ENCODE measurements at regions not wholly inside any gene's neighbourhood (a gene's known extent, or its start where the extent isn't known, plus 50 kb on each side); places are given as distances from the start of the nearest gene placed in this dataset.

DNA sequence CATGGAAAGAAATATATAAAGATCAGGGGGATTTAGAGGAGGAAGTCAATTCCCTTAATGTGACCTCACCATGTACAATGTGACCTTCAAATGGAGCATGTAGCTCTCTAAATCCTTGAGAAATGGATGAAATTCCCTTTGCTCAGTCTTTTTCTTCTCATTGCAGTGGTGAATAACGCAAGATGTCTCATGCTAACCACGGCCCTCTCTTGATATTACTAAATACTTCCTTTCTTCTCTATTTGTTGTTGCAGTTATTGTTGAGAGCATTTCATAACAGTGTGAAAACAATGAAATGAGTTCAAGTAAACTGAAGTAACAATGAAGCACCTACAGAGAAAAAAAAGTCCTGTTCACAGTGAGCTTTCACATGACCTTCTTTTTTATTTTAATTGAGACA lies 55.6 kb downstream of the ZNF281 start:
- TF ChIP-seq, protein P1, sequence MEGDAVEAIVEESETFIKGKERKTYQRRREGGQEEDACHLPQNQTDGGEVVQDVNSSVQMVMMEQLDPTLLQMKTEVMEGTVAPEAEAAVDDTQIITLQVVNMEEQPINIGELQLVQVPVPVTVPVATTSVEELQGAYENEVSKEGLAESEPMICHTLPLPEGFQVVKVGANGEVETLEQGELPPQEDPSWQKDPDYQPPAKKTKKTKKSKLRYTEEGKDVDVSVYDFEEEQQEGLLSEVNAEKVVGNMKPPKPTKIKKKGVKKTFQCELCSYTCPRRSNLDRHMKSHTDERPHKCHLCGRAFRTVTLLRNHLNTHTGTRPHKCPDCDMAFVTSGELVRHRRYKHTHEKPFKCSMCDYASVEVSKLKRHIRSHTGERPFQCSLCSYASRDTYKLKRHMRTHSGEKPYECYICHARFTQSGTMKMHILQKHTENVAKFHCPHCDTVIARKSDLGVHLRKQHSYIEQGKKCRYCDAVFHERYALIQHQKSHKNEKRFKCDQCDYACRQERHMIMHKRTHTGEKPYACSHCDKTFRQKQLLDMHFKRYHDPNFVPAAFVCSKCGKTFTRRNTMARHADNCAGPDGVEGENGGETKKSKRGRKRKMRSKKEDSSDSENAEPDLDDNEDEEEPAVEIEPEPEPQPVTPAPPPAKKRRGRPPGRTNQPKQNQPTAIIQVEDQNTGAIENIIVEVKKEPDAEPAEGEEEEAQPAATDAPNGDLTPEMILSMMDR (IDR thresholded peaks at IDR 0.05) = no peak
- TF ChIP-seq POLR2AphosphoS5 (IDR thresholded peaks at IDR 0.05) (no peak), EP300 (IDR thresholded peaks at IDR 0.05) (no peak)
